Natural killer cell (primary cell): ENCODE measurements at regions not wholly inside any gene's neighbourhood (a gene's known extent, or its start where the extent isn't known, plus 50 kb on each side); places are given as distances from the start of the nearest gene placed in this dataset.

Source experiments
- ATAC-seq, 3 donors: fragments of 150-1000 bp in 2 of 3; fragments of 200-7000 bp in 1 of 3; cut with Tn5 transposase; 1 replicate in 1 of 3; 2 replicates in 2 of 3; pipeline ENCODE4 v1.10.0; 2021; ENCODE audit warnings: mild to moderate bottlenecking in 2 of 3, moderate library complexity in 2 of 3
- DNase-seq, 2 donors: peaks; one replicate each; pipeline versions ENCODE4 v3.0.0 to v3.0.0-alpha.2; 2013 to 2021; ENCODE audit warnings: mixed read lengths in 1 of 2
- H3K27ac ChIP-seq: one replicate; pipeline ENCODE4 v1.5.1; 2013; ENCODE audit warnings: mild to moderate bottlenecking, low read length
- H3K27me3 ChIP-seq: one replicate; pipeline ENCODE4 v1.6.1; 2013; ENCODE audit warnings: low read length; ENCODE audit not compliant: control insufficient read depth, insufficient read depth
- H3K36me3 ChIP-seq: one replicate; pipeline ENCODE4 v1.6.1; 2013; ENCODE audit warnings: low read length; ENCODE audit not compliant: control insufficient read depth, insufficient read depth
- H3K4me1 ChIP-seq: one replicate; pipeline ENCODE4 v1.6.1; 2013; ENCODE audit warnings: low read length; ENCODE audit not compliant: control insufficient read depth, insufficient read depth
- H3K4me3 ChIP-seq: one replicate; pipeline ENCODE4 v1.5.1; 2013; ENCODE audit warnings: low read length
- H3K9me3 ChIP-seq: one replicate; pipeline ENCODE4 v1.6.1; 2013; ENCODE audit warnings: low read length; ENCODE audit not compliant: control insufficient read depth, insufficient read depth
- H3K27ac Mint-ChIP-seq, 2 donors: one replicate each; pipeline ENCODE4 v1.8.0; 2022; ENCODE audit warnings: mild to moderate bottlenecking in 2 of 2, mixed read lengths in 2 of 2, moderate library complexity in 1 of 2
- H3K27me3 Mint-ChIP-seq, 2 donors: one replicate each; pipeline ENCODE4 v1.8.0; 2022; ENCODE audit warnings: low read depth in 2 of 2, mixed read lengths in 2 of 2
- H3K36me3 Mint-ChIP-seq: one replicate; pipeline ENCODE4 v1.8.0; 2022; ENCODE audit warnings: mixed read lengths
- H3K4me1 Mint-ChIP-seq, 2 donors: one replicate each; pipeline ENCODE4 v1.8.0; 2022; ENCODE audit warnings: mixed read lengths in 2 of 2
- H3K4me3 Mint-ChIP-seq: one replicate; pipeline ENCODE4 v1.8.0; 2022; ENCODE audit warnings: mild to moderate bottlenecking, moderate library complexity, mixed read lengths
- H3K9me3 Mint-ChIP-seq, 2 donors: one replicate each; pipeline ENCODE4 v1.8.0; 2022; ENCODE audit warnings: mixed read lengths in 2 of 2
- CTCF ChIP-seq: fragments of 200-600 bp; IDR thresholded peaks from one replicate; pipeline ENCODE4 v1.8.0; 2022; ENCODE audit warnings: antibody characterized with exemption
- WGBS: methylation state at CpG from one replicate; pipeline ENCODE4 v1.1.7; 2013; ENCODE audit warnings: missing lambda C conversion rate; ENCODE audit not compliant: insufficient coverage; 5-methylcytosine and 5-hydroxymethylcytosine counted together
- intact Hi-C: fragments of 100-400 bp; cut with micrococcal nuclease; formaldehyde crosslinking; loops from one replicate; pipeline ENCODE4 v1.14.2; 2022

DNA sequence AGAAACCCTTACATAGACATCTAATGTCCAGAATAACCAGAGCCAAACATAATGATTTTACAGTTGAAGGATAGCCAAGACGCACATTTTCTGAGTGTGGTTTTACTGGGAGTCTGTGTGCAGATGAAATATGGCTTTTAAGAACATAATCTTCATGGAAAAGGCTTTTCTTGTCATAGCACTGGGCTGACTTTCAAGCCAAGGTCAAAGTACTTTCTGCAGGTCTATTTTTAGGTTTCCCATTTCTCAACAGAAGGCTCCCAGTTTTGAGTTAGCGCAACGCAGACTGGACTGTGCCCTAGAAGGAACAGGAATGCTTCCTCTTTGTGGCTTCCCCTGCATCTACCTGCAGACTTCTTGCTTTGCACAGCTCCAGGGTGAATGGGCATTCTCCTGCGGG is 92.3 kb upstream of the UPP2 start:
- no peak for DNase-seq
- Mint-ChIP-seq H3K27ac (no peak overlapping the region), H3K4me3 (no peak overlapping the region), H3K36me3 (no peaks in the 10 kb centered on the region), H3K27me3 (peaks cover 19 to 47% of the 10 kb centered on the region in 2 donors), H3K9me3 (no peaks in the 10 kb centered on the region), H3K4me1 (no peaks in the 10 kb centered on the region)
- Histone ChIP-seq H3K9me3 (no peaks in the 10 kb centered on the region), H3K27me3 (peaks cover 3% of the 10 kb centered on the region), H3K4me3 (no peak overlapping the region), H3K36me3 (no peaks in the 10 kb centered on the region), H3K27ac (no peak overlapping the region), H3K4me1 (no peaks in the 10 kb centered on the region)
- ATAC-seq = no peak
- intact Hi-C loops = no loop called here
- 31% methylated on average over 4 of the region's 4 CpGs for WGBS
- no peak for TF ChIP-seq CTCF

DNA sequence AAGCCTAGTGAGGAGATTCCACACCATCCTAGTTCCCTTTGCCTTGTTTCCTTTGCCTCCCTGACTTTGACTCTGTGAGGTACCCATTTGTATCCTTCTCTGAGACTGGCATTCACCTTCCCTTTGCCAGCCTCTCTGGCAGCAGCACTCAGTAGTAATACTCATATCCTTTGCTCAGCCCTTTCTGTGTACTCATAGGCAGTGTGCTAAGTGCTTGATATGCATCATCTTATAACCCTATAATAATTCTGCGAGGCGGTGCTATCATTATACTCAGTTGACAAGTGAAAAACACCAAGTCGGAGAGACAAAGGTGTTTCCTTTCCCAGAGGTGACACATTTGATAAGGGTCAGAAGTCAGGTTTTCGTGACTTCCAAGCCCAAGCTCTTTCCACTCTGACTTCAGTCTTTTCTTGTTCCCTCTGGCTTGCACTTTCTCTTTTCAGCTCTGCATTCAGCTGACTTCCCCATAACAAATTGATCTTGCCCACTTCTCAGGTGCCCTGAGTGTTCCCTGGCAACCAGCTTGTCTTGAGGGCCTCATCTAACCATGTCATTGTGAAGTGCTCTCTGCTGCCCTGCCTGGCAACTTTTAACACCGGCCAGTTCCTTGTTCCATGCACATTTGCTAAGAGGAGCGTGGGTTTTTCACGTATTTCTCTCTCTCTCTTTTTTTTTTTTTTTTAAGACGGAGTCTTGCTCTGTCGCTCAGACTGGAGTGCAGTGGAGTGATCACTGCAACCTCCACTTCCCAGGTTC is 94.5 kb upstream of the UPP2 start:
- Histone ChIP-seq H3K36me3 (no peaks in the 10 kb centered on the region), H3K9me3 (no peaks in the 10 kb centered on the region), H3K4me3 (no peak overlapping the region), H3K27ac (no peak overlapping the region), H3K27me3 (peaks cover 3% of the 10 kb centered on the region), H3K4me1 (no peaks in the 10 kb centered on the region)
- Mint-ChIP-seq H3K27ac (no peak overlapping the region), H3K4me3 (no peak overlapping the region), H3K27me3 (peaks cover 19 to 53% of the 10 kb centered on the region in 2 donors), H3K36me3 (no peaks in the 10 kb centered on the region), H3K9me3 (no peaks in the 10 kb centered on the region), H3K4me1 (no peaks in the 10 kb centered on the region)
- intact Hi-C loops = no loop called here
- ATAC-seq (no peak), DNase-seq (peak in 1 of 2 donors; percentile 30)
- WGBS = 37% methylated on average over 9 of the region's 9 CpGs
- no peak for TF ChIP-seq CTCF

GRCh38 chr2:158004126-158004764 is 97.4 kb upstream of the UPP2 start:
- no peak overlapping the region for H3K4me3 Mint-ChIP-seq
- H3K36me3 Mint-ChIP-seq = no peaks in the 10 kb centered on the region
- no peak overlapping the region for H3K27ac ChIP-seq
- no peaks in the 10 kb centered on the region for H3K4me1 ChIP-seq
- no peak overlapping the region for H3K27ac Mint-ChIP-seq
- H3K4me1 Mint-ChIP-seq = no peaks in the 10 kb centered on the region
- no peak overlapping the region for H3K4me3 ChIP-seq
- H3K9me3 ChIP-seq = no peaks in the 10 kb centered on the region
- intact Hi-C loops = no loop called here
- no peak for ATAC-seq
- 91% methylated on average over 3 of the region's 8 CpGs for WGBS
- DNase-seq = no peak
- H3K27me3 Mint-ChIP-seq = peaks cover 13 to 38% of the 10 kb centered on the region in 2 donors
- TF ChIP-seq CTCF = no peak
- H3K36me3 ChIP-seq = no peaks in the 10 kb centered on the region
- no peaks in the 10 kb centered on the region for H3K27me3 ChIP-seq
- no peaks in the 10 kb centered on the region for H3K9me3 Mint-ChIP-seq
